ENCODE measurements at regions not wholly inside any gene's neighbourhood (a gene's known extent, or its start where the extent isn't known, plus 50 kb on each side); places are given as distances from the start of the nearest gene placed in this dataset.

GRCh38 chr13:109963960-109964563, 177.7 kb upstream of the IRS2 start:
- no peak for TF ChIP-seq EP300 (IDR thresholded peaks at IDR 0.05; ENCODE audit: low read depth)
- TF ChIP-seq CTCF (IDR thresholded peaks at IDR 0.05): no peak

Measured in transverse colon (tissue), 3 donors.